ENCODE measurements at regions not wholly inside any gene's neighbourhood (a gene's known extent, or its start where the extent isn't known, plus 50 kb on each side); places are given as distances from the start of the nearest gene placed in this dataset.

DNA sequence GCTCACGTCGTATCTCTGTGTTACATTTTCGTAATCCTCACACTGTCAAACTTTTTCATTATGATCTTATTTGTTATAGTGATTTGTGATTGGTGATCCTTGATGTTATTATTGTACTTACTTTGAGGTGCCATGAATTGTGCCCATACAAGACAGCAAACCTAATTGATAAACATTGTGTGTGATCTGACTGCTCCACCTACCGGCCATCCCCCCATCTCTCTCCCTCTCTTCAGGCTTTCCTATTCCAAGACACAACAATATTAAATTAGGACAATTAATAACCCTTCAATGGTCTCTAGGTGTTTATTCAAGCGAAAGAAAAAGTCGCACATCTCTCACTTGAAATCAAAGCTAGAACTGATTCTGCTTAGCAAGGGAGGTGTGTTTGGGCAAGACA, 349.3 kb downstream of the RBM26 start:
- H3K27me3 Mint-ChIP-seq, result no peaks in the 10 kb centered on the region
- TF ChIP-seq, protein P1, sequence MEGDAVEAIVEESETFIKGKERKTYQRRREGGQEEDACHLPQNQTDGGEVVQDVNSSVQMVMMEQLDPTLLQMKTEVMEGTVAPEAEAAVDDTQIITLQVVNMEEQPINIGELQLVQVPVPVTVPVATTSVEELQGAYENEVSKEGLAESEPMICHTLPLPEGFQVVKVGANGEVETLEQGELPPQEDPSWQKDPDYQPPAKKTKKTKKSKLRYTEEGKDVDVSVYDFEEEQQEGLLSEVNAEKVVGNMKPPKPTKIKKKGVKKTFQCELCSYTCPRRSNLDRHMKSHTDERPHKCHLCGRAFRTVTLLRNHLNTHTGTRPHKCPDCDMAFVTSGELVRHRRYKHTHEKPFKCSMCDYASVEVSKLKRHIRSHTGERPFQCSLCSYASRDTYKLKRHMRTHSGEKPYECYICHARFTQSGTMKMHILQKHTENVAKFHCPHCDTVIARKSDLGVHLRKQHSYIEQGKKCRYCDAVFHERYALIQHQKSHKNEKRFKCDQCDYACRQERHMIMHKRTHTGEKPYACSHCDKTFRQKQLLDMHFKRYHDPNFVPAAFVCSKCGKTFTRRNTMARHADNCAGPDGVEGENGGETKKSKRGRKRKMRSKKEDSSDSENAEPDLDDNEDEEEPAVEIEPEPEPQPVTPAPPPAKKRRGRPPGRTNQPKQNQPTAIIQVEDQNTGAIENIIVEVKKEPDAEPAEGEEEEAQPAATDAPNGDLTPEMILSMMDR (IDR thresholded peaks at IDR 0.05; ENCODE audit: unreplicated experiment), result peak; percentile 26
- no peaks in the 10 kb centered on the region for H3K9me3 Mint-ChIP-seq (ENCODE audit: low read depth)
- H3K4me3 Mint-ChIP-seq (ENCODE audit: low read depth), result no peak overlapping the region
- peaks cover 1% of the 10 kb centered on the region for H3K4me1 Mint-ChIP-seq (ENCODE audit: low read depth)
- no peaks in the 10 kb centered on the region for H3K36me3 Mint-ChIP-seq (ENCODE audit: insufficient read depth)
- no peak overlapping the region for H3K27ac Mint-ChIP-seq
- DNase-seq (ENCODE audit: low spot score, unreplicated experiment), result no peak

DNA sequence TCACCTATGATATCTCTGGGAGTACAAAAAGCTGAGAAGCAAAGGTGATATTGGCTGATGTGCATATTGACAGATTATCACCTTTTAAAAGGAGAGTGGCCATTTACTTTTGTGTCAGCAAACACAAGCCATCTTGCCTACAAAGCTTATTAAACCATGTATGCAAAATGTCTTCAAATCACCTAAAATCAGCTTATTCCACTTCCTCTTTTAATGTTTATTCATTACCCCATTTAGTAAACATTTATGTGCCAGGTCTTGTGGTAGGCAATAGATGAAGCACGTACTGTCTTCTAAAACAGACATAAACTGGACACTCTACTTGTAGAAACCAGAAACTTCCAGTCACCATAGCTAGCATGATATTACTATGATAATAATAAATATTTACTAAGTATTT, 354.6 kb downstream of the RBM26 start:
- TF ChIP-seq, protein P1 (IDR thresholded peaks at IDR 0.05; ENCODE audit: unreplicated experiment), result no peak
- DNase-seq (ENCODE audit: low spot score, unreplicated experiment), result no peak
- no peaks in the 10 kb centered on the region for H3K4me1 Mint-ChIP-seq (ENCODE audit: low read depth)
- H3K36me3 Mint-ChIP-seq (ENCODE audit: insufficient read depth), result no peaks in the 10 kb centered on the region
- no peaks in the 10 kb centered on the region for H3K9me3 Mint-ChIP-seq (ENCODE audit: low read depth)
- H3K4me3 Mint-ChIP-seq (ENCODE audit: low read depth), result no peak overlapping the region
- H3K27me3 Mint-ChIP-seq, result no peaks in the 10 kb centered on the region
- H3K27ac Mint-ChIP-seq, result no peak overlapping the region

DNA sequence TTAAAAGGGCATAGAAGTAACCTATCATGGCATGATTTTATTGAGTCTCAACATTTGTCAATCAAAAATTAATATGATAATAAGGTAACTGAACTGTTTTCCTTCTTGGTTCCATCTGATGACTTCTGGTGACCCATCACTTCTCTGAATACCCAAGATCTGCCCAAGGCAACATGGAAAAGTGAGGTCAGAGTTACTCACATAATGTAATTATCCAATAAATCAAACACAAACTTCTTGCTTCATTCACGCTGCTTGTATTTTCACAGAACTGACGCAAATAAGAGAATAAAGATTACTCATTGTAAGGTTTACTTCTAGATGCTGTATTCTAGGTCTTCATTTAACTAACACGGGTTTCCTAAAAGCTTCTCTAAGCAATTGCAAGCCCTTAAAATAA, 361.6 kb downstream of the RBM26 start:
- DNase-seq (ENCODE audit: low spot score, unreplicated experiment), result no peak
- Mint-ChIP-seq H3K27me3 (no peaks in the 10 kb centered on the region), H3K4me1 (ENCODE audit: low read depth) (no peaks in the 10 kb centered on the region), H3K9me3 (ENCODE audit: low read depth) (no peaks in the 10 kb centered on the region), H3K4me3 (ENCODE audit: low read depth) (no peak overlapping the region), H3K27ac (no peak overlapping the region), H3K36me3 (ENCODE audit: insufficient read depth) (no peaks in the 10 kb centered on the region)
- TF ChIP-seq, protein P1 (IDR thresholded peaks at IDR 0.05; ENCODE audit: unreplicated experiment), result no peak

DNA sequence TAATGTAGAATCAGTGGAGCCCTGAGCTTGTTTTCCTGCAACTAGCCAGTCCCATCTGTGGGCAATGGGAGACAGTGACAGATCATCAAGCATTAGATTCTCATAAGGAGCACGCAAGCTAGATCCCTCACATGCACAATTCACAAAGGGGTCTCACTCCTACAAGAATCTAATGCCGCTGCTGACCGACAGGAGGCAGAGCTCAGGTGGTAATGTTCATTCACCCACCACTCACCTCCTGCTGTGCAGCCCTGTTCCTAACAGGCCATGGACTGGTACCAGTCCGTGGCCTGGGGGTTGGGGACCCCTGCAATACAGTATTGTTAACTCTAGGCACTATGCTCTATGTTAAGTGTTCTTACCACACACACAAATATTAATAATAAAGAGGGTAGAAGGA, 362.8 kb downstream of the RBM26 start:
- DNase-seq (ENCODE audit: low spot score, unreplicated experiment), result no peak
- TF ChIP-seq, protein P1 (IDR thresholded peaks at IDR 0.05; ENCODE audit: unreplicated experiment), result no peak
- H3K9me3 Mint-ChIP-seq (ENCODE audit: low read depth), result no peaks in the 10 kb centered on the region
- no peaks in the 10 kb centered on the region for H3K4me1 Mint-ChIP-seq (ENCODE audit: low read depth)
- no peaks in the 10 kb centered on the region for H3K36me3 Mint-ChIP-seq (ENCODE audit: insufficient read depth)
- no peak overlapping the region for H3K27ac Mint-ChIP-seq
- H3K4me3 Mint-ChIP-seq (ENCODE audit: low read depth), result no peak overlapping the region
- H3K27me3 Mint-ChIP-seq, result no peaks in the 10 kb centered on the region

DNA sequence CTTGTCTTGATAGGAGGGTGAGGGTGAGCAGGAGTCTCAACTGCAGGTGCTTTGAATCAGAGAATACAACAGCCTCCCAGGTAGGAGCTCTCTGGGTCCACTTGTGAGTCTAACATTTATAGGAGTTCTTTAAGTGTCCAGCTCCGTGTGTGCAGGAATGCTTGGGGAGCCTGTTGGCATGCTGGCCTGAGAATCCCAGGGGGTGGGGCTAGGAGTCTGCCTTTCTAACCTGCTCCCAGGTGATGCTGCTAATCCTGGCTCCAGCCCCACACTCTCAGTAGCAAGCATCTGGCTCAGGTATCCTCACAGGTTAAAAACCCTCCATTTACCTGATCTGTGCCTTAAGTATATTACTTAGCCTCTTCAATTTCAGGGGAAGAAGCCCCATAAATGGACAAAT, 368.9 kb downstream of the RBM26 start:
- no peak for DNase-seq (ENCODE audit: low spot score, unreplicated experiment)
- Mint-ChIP-seq H3K27me3 (no peaks in the 10 kb centered on the region), H3K4me1 (ENCODE audit: low read depth) (no peaks in the 10 kb centered on the region), H3K9me3 (ENCODE audit: low read depth) (no peaks in the 10 kb centered on the region), H3K36me3 (ENCODE audit: insufficient read depth) (no peaks in the 10 kb centered on the region), H3K27ac (no peak overlapping the region), H3K4me3 (ENCODE audit: low read depth) (no peak overlapping the region)
- TF ChIP-seq, protein P1 (IDR thresholded peaks at IDR 0.05; ENCODE audit: unreplicated experiment), result no peak

Measured in progenitor cell of endocrine pancreas (in vitro differentiated cells).